ENCODE measurements at regions not wholly inside any gene's neighbourhood (a gene's known extent, or its start where the extent isn't known, plus 50 kb on each side); places are given as distances from the start of the nearest gene placed in this dataset.
A peak's percentile ranks its signal among the peaks of the same experiment; 100 is the strongest.
"Not testable (repeated sequence)": the region's sequence is repeated elsewhere in the genome, so short reads cannot be mapped to it uniquely, and the experiment has no call there.

- DNase-seq (ENCODE audit: low spot score), result no peak
These were observed 419.8 kb upstream of the NFIA start for GRCh38 chr1:60662486-60663044.

- DNase-seq (ENCODE audit: low spot score), result no peak
These were observed 424.4 kb upstream of the NFIA start for GRCh38 chr1:60657926-60658325.

- no peak for DNase-seq (ENCODE audit: low spot score)
These were observed 426.5 kb upstream of the NFIA start for GRCh38 chr1:60655679-60656355.

- DNase-seq (ENCODE audit: low spot score), result not testable (repeated sequence)
These were observed 442.3 kb upstream of the NFIA start for GRCh38 chr1:60640033-60640551.

GRCh38 chr1:60639287-60639686 lies 443.1 kb upstream of the NFIA start:
- DNase-seq (ENCODE audit: low spot score), result no peak

- no peak for DNase-seq (ENCODE audit: low spot score)
These were observed 444.7 kb upstream of the NFIA start for GRCh38 chr1:60637651-60638050.

GRCh38 chr1:60636946-60637345 lies 445.4 kb upstream of the NFIA start:
- no peak for DNase-seq (ENCODE audit: low spot score)

- DNase-seq (ENCODE audit: low spot score), result no peak
These were observed 448.3 kb upstream of the NFIA start for GRCh38 chr1:60634106-60634505.

- no peak for DNase-seq (ENCODE audit: low spot score)
These were observed 459.9 kb upstream of the NFIA start for GRCh38 chr1:60622486-60622885.

GRCh38 chr1:60621368-60621851 lies 461.0 kb upstream of the NFIA start:
- DNase-seq (ENCODE audit: low spot score), result no peak

GRCh38 chr1:60620087-60620486 lies 462.3 kb upstream of the NFIA start:
- no peak for DNase-seq (ENCODE audit: low spot score)

GRCh38 chr1:60619581-60619980 lies 462.8 kb upstream of the NFIA start:
- DNase-seq (ENCODE audit: low spot score), result no peak

GRCh38 chr1:60615666-60616065 lies 466.7 kb upstream of the NFIA start:
- DNase-seq (ENCODE audit: low spot score), result no peak

- no peak for DNase-seq (ENCODE audit: low spot score)
These were observed 469.6 kb upstream of the NFIA start for GRCh38 chr1:60612790-60613189.

GRCh38 chr1:60606921-60607320 lies 475.4 kb upstream of the NFIA start:
- DNase-seq (ENCODE audit: low spot score), result not testable (repeated sequence)

- DNase-seq (ENCODE audit: low spot score), result no peak
These were observed 481.8 kb upstream of the NFIA start for GRCh38 chr1:60600532-60600931.

- no peak for DNase-seq (ENCODE audit: low spot score)
These were observed 482.8 kb upstream of the NFIA start for GRCh38 chr1:60599574-60599973.

GRCh38 chr1:60598041-60598910 lies 484.1 kb upstream of the NFIA start:
- no peak for DNase-seq (ENCODE audit: low spot score)

GRCh38 chr1:60596791-60597750 lies 485.3 kb upstream of the NFIA start:
- DNase-seq (ENCODE audit: low spot score), result peak; percentile 66

GRCh38 chr1:60591583-60591982 lies 490.8 kb upstream of the NFIA start:
- no peak for DNase-seq (ENCODE audit: low spot score)

- no peak for DNase-seq (ENCODE audit: low spot score)
These were observed 492.4 kb upstream of the NFIA start for GRCh38 chr1:60589916-60590315.
